IMR-90 (cell line): ENCODE measurements at regions not wholly inside any gene's neighbourhood (a gene's known extent, or its start where the extent isn't known, plus 50 kb on each side); places are given as distances from the start of the nearest gene placed in this dataset.

Experiments
- ATAC-seq: fragments of 200-7000 bp; cut with Tn5 transposase; 2 replicates; pipeline ENCODE4 v1.9.1; 2020; ENCODE audit warnings: low read depth, mild to moderate bottlenecking, moderate library complexity
- BruUV-seq: library from RNA; stranded (reverse); fragments of 400-500 nt; replicated peaks from 2 replicates; lab custom pipeline; 2021; lab: Mats Ljungman, UMichigan
- CTCF ChIA-PET: fragments of 300-600 bp; formaldehyde crosslinking; extraction: SDS; loops from one replicate; lab custom pipeline; 2021; ENCODE audit warnings: antibody characterized with exemption; lab: Yijun Ruan, JAX
- POLR2A ChIA-PET: fragments of 300-600 bp; sonication (Branson Sonifier 250); formaldehyde crosslinking; loops from one replicate; lab custom pipeline; 2022; ENCODE audit warnings: antibody characterized with exemption; ENCODE audit not compliant: unreplicated experiment; lab: Charles Lee
- DNase-seq: peaks from one replicate; pipeline ENCODE4 v3.0.0; 2013
- H2AFZ ChIP-seq: replicated peaks from 2 replicates; pipeline ENCODE3; 2013; ENCODE audit warnings: low read length, mild to moderate bottlenecking; ENCODE audit not compliant: poor library complexity
- H2AK5ac ChIP-seq: 2 replicates; pipeline ENCODE4 v1.6.1; 2013; ENCODE audit warnings: low read depth, low read length, inconsistent platforms
- H2AK9ac ChIP-seq: replicated peaks from 2 replicates; pipeline ENCODE3; 2013; ENCODE audit warnings: mild to moderate bottlenecking, low read depth, low read length, moderate library complexity; ENCODE audit not compliant: poor library complexity
- H2BK120ac ChIP-seq: 2 replicates; pipeline ENCODE4 v1.6.1; 2013; ENCODE audit warnings: low read depth, low read length, inconsistent platforms
- H2BK15ac ChIP-seq: 3 replicates; pipeline ENCODE4 v1.6.1; 2013; ENCODE audit warnings: low read depth, low read length, inconsistent platforms
- H2BK20ac ChIP-seq: 2 replicates; pipeline ENCODE4 v1.6.1; 2013; ENCODE audit warnings: low read depth, mild to moderate bottlenecking, inconsistent platforms, low read length, moderate library complexity
- H2BK5ac ChIP-seq: 2 replicates; pipeline ENCODE4 v1.6.1; 2013; ENCODE audit warnings: mild to moderate bottlenecking, low read depth, low read length, inconsistent platforms; ENCODE audit not compliant: poor library complexity, severe bottlenecking
- H3K14ac ChIP-seq: replicated peaks from 2 replicates; pipeline ENCODE4 v1.6.1; 2013; ENCODE audit warnings: low read depth, low read length, inconsistent platforms
- H3K18ac ChIP-seq: 2 replicates; pipeline ENCODE4 v1.6.1; 2013; ENCODE audit warnings: low read depth, low read length, control low read depth
- H3K23ac ChIP-seq: 2 replicates; pipeline ENCODE4 v1.6.1; 2013; ENCODE audit warnings: low read depth, low read length, inconsistent platforms
- H3K27ac ChIP-seq: 2 replicates; pipeline ENCODE4 v1.5.1; 2013; ENCODE audit warnings: mild to moderate bottlenecking, control low read depth, low read length; ENCODE audit not compliant: insufficient read depth
- H3K27me3 ChIP-seq: 2 replicates; pipeline ENCODE4 v1.6.1; 2013; ENCODE audit warnings: low read length; ENCODE audit not compliant: control insufficient read depth, insufficient read depth
- H3K36me3 ChIP-seq: 2 replicates; pipeline ENCODE4 v1.6.1; 2013; ENCODE audit warnings: low read length, mixed read lengths; ENCODE audit not compliant: control insufficient read depth, insufficient read depth
- H3K4ac ChIP-seq: 2 replicates; pipeline ENCODE4 v1.6.1; 2013; ENCODE audit warnings: low read depth, low read length, inconsistent platforms
- H3K4me1 ChIP-seq: 2 replicates; pipeline ENCODE4 v1.6.1; 2013; ENCODE audit warnings: low read length, mixed read lengths; ENCODE audit not compliant: control insufficient read depth, insufficient read depth
- H3K4me2 ChIP-seq: 2 replicates; pipeline ENCODE4 v1.6.1; 2013; ENCODE audit warnings: low read depth, mild to moderate bottlenecking, control low read depth, low read length, moderate library complexity
- H3K4me3 ChIP-seq: 2 replicates; pipeline ENCODE4 v1.5.1; 2013; ENCODE audit warnings: low read depth, mild to moderate bottlenecking, control low read depth, low read length, moderate library complexity; ENCODE audit not compliant: insufficient read depth
- H3K56ac ChIP-seq: 2 replicates; pipeline ENCODE4 v1.6.1; 2013; ENCODE audit warnings: low read length, inconsistent platforms; ENCODE audit not compliant: insufficient read depth; ENCODE audit errors: extremely low read depth
- H3K79me1 ChIP-seq, 2 experiments: 2 replicates each; pipeline ENCODE4 v1.6.1; 2013; ENCODE audit warnings: low read length in 2 of 2, inconsistent platforms in 1 of 2, low read depth in 1 of 2
- H3K9ac ChIP-seq: 2 replicates; pipeline ENCODE4 v1.6.1; 2013; ENCODE audit warnings: low read depth, low read length, control low read depth
- H3K9me1 ChIP-seq: 2 replicates; pipeline ENCODE4 v1.6.1; 2013; ENCODE audit warnings: low read length, inconsistent platforms; ENCODE audit not compliant: insufficient read depth
- H3K9me3 ChIP-seq: 2 replicates; pipeline ENCODE4 v1.6.1; 2013; ENCODE audit warnings: low read length; ENCODE audit not compliant: control insufficient read depth, insufficient read depth
- H4K20me1 ChIP-seq: 2 replicates; pipeline ENCODE4 v1.6.1; 2013; ENCODE audit warnings: low read length, inconsistent platforms; ENCODE audit not compliant: insufficient read depth
- H4K5ac ChIP-seq: 2 replicates; pipeline ENCODE4 v1.6.1; 2013; ENCODE audit warnings: mild to moderate bottlenecking, low read depth, low read length, control low read depth
- H4K8ac ChIP-seq, 2 experiments: 2 replicates each; pipeline ENCODE4 v1.6.1; 2013; ENCODE audit warnings: low read depth in 2 of 2, low read length in 2 of 2, control low read depth in 1 of 2, inconsistent platforms in 1 of 2
- H4K91ac ChIP-seq: 2 replicates; pipeline ENCODE4 v1.6.1; 2013; ENCODE audit warnings: low read depth, low read length, inconsistent platforms; ENCODE audit not compliant: insufficient read depth
- BHLHE40 ChIP-seq: fragments of 150-350 bp; IDR thresholded peaks from 2 replicates; pipeline ENCODE4 v1.6.1; 2016; ENCODE audit warnings: mild to moderate bottlenecking, low read depth, low read length
- CEBPB ChIP-seq: IDR thresholded peaks from 2 replicates; pipeline ENCODE4 v1.6.1; 2012; ENCODE audit warnings: low read depth, low read length, improper control_type of control experiment
- CHD1 ChIP-seq: IDR thresholded peaks from 2 replicates; pipeline ENCODE4 v1.6.1; 2012; ENCODE audit warnings: low read depth, low read length, improper control_type of control experiment
- CTCF ChIP-seq: conservative IDR thresholded peaks from 2 replicates; pipeline ENCODE4 v1.5.1; 2012; ENCODE audit warnings: mild to moderate bottlenecking, low read depth, low read length, improper control_type of control experiment
- ELK1 ChIP-seq: fragments of 150-350 bp; IDR thresholded peaks from 2 replicates; pipeline ENCODE4 v1.6.1; 2016; ENCODE audit warnings: low read depth, mild to moderate bottlenecking, low read length, moderate library complexity, borderline replicate concordance
- FOS ChIP-seq: fragments of 150-350 bp; IDR thresholded peaks from 2 replicates; pipeline ENCODE4 v1.6.1; 2016; ENCODE audit warnings: low read depth, low read length
- MAFK ChIP-seq: IDR thresholded peaks from 2 replicates; pipeline ENCODE4 v1.6.1; 2012; ENCODE audit warnings: low read depth, low read length, improper control_type of control experiment
- MXI1 ChIP-seq: IDR thresholded peaks from 2 replicates; pipeline ENCODE4 v1.6.1; 2012; ENCODE audit warnings: low read depth, mild to moderate bottlenecking, low read length, moderate library complexity, borderline replicate concordance
- NFE2L2 ChIP-seq: fragments of 150-350 bp; IDR thresholded peaks from 2 replicates; pipeline ENCODE4 v1.6.1; 2016; ENCODE audit warnings: low read depth, mild to moderate bottlenecking, low read length
- RCOR1 ChIP-seq: IDR thresholded peaks from 2 replicates; pipeline ENCODE4 v1.6.1; 2012; ENCODE audit warnings: mild to moderate bottlenecking, low read length, improper control_type of control experiment; ENCODE audit not compliant: insufficient replicate concordance
- RFX5 ChIP-seq: IDR thresholded peaks from 2 replicates; pipeline ENCODE4 v1.8.0; 2012; ENCODE audit warnings: low read depth, mild to moderate bottlenecking, low read length, moderate library complexity
- SMC3 ChIP-seq: fragments of 150-350 bp; IDR thresholded peaks from 2 replicates; pipeline ENCODE4 v1.6.1; 2016; ENCODE audit warnings: low read depth, mild to moderate bottlenecking, antibody characterized with exemption, low read length, moderate library complexity
- USF2 ChIP-seq: fragments of 150-350 bp; IDR thresholded peaks from 2 replicates; pipeline ENCODE4 v1.6.1; 2017; ENCODE audit warnings: mild to moderate bottlenecking, antibody characterized with exemption, low read length, low read depth
- WGBS, 2 experiments: methylation state at CpG; one replicate each; pipeline versions ENCODE4 v1.1.5 to v1.1.7; 2013; ENCODE audit warnings: missing lambda C conversion rate in 2 of 2; ENCODE audit not compliant: insufficient read length in 1 of 2; ENCODE audit errors: extremely low coverage in 2 of 2; 5-methylcytosine and 5-hydroxymethylcytosine counted together
- dilution Hi-C: fragments of 300-500 bp; cut with HindIII; formaldehyde crosslinking; loops from one replicate; pipeline ENCODE4 v1.14.3; 2018; ENCODE audit warnings: low sequenced_read_pairs; ENCODE audit not compliant: unreplicated experiment
- in situ Hi-C: fragments of 300-500 bp; cut with MboI; formaldehyde crosslinking; loops from 3 replicates; pipeline ENCODE4 v1.14.3; 2019; ENCODE audit warnings: low sequenced_read_pairs, inconsistent platforms, mixed read lengths
- intact Hi-C: fragments of 100-400 bp; cut with micrococcal nuclease; formaldehyde crosslinking; loops from 2 replicates; pipeline ENCODE4 v1.10.0; 2022

GRCh38 chr6:14549304-14549770 is 431.8 kb downstream of the CD83 start (continued):
- TF ChIP-seq ELK1 (no peak), CHD1 (no peak), RFX5 (no peak), SMC3 (no peak)

GRCh38 chr6:14549871-14550270 is 432.3 kb downstream of the CD83 start:
- Histone ChIP-seq H3K23ac (no peak overlapping the region), H3K9me3 (no peaks in the 10 kb centered on the region), H3K4me1 (no peaks in the 10 kb centered on the region), H4K91ac (no peak overlapping the region), H3K27me3 (no peaks in the 10 kb centered on the region; the same call in 1 of the 2 replicates), H3K79me1 (no peaks in the 10 kb centered on the region), H3K9ac (no peak overlapping the region), H3K4me3 (no peak overlapping the region), H2BK5ac (no peak overlapping the region), H2BK20ac (no peak overlapping the region), H4K8ac (no peak overlapping the region), H3K36me3 (no peaks in the 10 kb centered on the region), H4K20me1 (no peaks in the 10 kb centered on the region), H2AK9ac (peak overlapping the region; percentile 17), H2AFZ (no peak overlapping the region), H3K18ac (no peak overlapping the region), H2BK120ac (no peak overlapping the region), H4K5ac (no peak overlapping the region), H3K4ac (no peak overlapping the region), H2BK15ac (no peak overlapping the region), H3K4me2 (no peak overlapping the region), H3K56ac (no peak overlapping the region), H3K9me1 (no peaks in the 10 kb centered on the region), H3K27ac (no peak overlapping the region), H2AK5ac (no peak overlapping the region), H3K14ac (no peak overlapping the region)
- BruUV-seq, result no TSS peak
- TF ChIP-seq CHD1 (no peak), BHLHE40 (no peak), CTCF (no peak), RCOR1 (no peak), CEBPB (no peak), USF2 (no peak), RFX5 (no peak), MAFK (no peak), FOS (no peak), NFE2L2 (no peak), MXI1 (no peak)
- dilution Hi-C loops (no loop called here), in situ Hi-C loops (no loop called here), intact Hi-C loops (no loop called here)
- WGBS, 2 experiments, result no CpG with 5 or more reads among the region's 3 CpGs
- ChIA-PET POLR2A (no interaction called here), CTCF (no interaction called here)
- ATAC-seq (no peak), DNase-seq (no peak)
